GM12878 (cell line): ENCODE measurements at regions not wholly inside any gene's neighbourhood (a gene's known extent, or its start where the extent isn't known, plus 50 kb on each side); places are given as distances from the start of the nearest gene placed in this dataset.

Experiments used
- ATAC-seq: fragments of 200-7000 bp; cut with Tn5 transposase; 3 replicates; pipeline ENCODE4 v1.9.1; 2020; ENCODE audit warnings: mild to moderate bottlenecking, moderate library complexity
- BruUV-seq: library from RNA; stranded (reverse); fragments of 400-500 nt; replicated peaks from 2 replicates; lab custom pipeline; 2021; lab: Mats Ljungman, UMichigan
- CTCF ChIA-PET: fragments of 300-600 bp; sonication (Branson Sonifier 250); formaldehyde crosslinking; extraction: SDS; loops from one replicate; lab custom pipeline; 2021; ENCODE audit warnings: inconsistent platforms; lab: Yijun Ruan, JAX
- POLR2A ChIA-PET: fragments of 350-600 bp; formaldehyde crosslinking; extraction: SDS; loops from one replicate; lab custom pipeline; 2021; ENCODE audit warnings: inconsistent platforms; lab: Charles Lee
- RAD21 ChIA-PET: fragments of 300-600 bp; sonication (Branson Sonifier 250); formaldehyde crosslinking; loops from one replicate; lab custom pipeline; 2023; ENCODE audit warnings: antibody characterized with exemption; ENCODE audit not compliant: unreplicated experiment; lab: Charles Lee
- SMC1A ChIA-PET: fragments of 300-600 bp; sonication (Branson Sonifier 250); formaldehyde crosslinking; loops from one replicate; lab custom pipeline; 2023; ENCODE audit not compliant: unreplicated experiment, uncharacterized antibody; lab: Charles Lee
- DNase-seq: peaks from one replicate; pipeline ENCODE4 v3.0.0-alpha.2; 2011; ENCODE audit warnings: low read depth, low spot score
- FAIRE-seq: peaks from 3 replicates; lab custom pipeline; 2011; peaks lifted over from hg19 to GRCh38; lab: Jason Lieb, UNC
- H2AFZ ChIP-seq: 2 replicates; pipeline ENCODE4 v1.6.0; 2011; ENCODE audit warnings: low read depth, low read length, control low read depth; ENCODE audit not compliant: control insufficient read depth
- H3K27ac ChIP-seq: 2 replicates; pipeline ENCODE4 v1.5.1; 2011; ENCODE audit warnings: control low read depth; ENCODE audit not compliant: control insufficient read depth, insufficient read depth
- H3K27me3 ChIP-seq, 2 experiments: replicated peaks in 1 of 2; 2 replicates each; pipeline versions ENCODE4 v1.6.0 to v1.6.1; 2011; ENCODE audit warnings: low read length in 1 of 2; ENCODE audit not compliant: control insufficient read depth in 2 of 2, insufficient read depth in 2 of 2
- H3K36me3 ChIP-seq, 2 experiments: 2 replicates each; pipeline ENCODE4 v1.5.1; 2011; ENCODE audit warnings: low read length in 1 of 2; ENCODE audit not compliant: control insufficient read depth in 2 of 2, insufficient read depth in 2 of 2
- H3K4me1 ChIP-seq: 2 replicates; pipeline ENCODE4 v1.6.1; 2011; ENCODE audit warnings: mild to moderate bottlenecking, low read length, moderate library complexity, mixed read lengths; ENCODE audit not compliant: control insufficient read depth, insufficient read depth
- H3K4me2 ChIP-seq: 2 replicates; pipeline ENCODE4 v1.6.0; 2011; ENCODE audit warnings: control low read depth; ENCODE audit not compliant: control insufficient read depth, insufficient read depth
- H3K4me3 ChIP-seq: fragments of 200-600 bp; sonication (generic); 2 replicates; pipeline ENCODE4 v1.5.1; 2016
- H3K79me2 ChIP-seq: 2 replicates; pipeline ENCODE4 v1.6.0; 2011; ENCODE audit warnings: low read length; ENCODE audit not compliant: control insufficient read depth, insufficient read depth
- H3K9ac ChIP-seq: 2 replicates; pipeline ENCODE4 v1.8.0; 2011; ENCODE audit warnings: low read length, control low read depth, mixed read lengths; ENCODE audit not compliant: control insufficient read depth, insufficient read depth
- H3K9me3 ChIP-seq: replicated peaks from 3 replicates; pipeline ENCODE4 v1.5.1; 2011; ENCODE audit warnings: mild to moderate bottlenecking, low read length; ENCODE audit not compliant: control insufficient read depth, insufficient read depth
- H4K20me1 ChIP-seq: 2 replicates; pipeline ENCODE4 v1.6.0; 2011; ENCODE audit not compliant: control insufficient read depth, insufficient read depth
- CBX5 ChIP-seq: sonication (generic); IDR thresholded peaks from 2 replicates; pipeline ENCODE4 v1.6.1; 2016; ENCODE audit warnings: low read depth, moderate library complexity, mild to moderate bottlenecking, inconsistent platforms
- E2F4 ChIP-seq: IDR thresholded peaks from 2 replicates; pipeline ENCODE4 v1.6.1; 2012; ENCODE audit warnings: low read depth, low read length, improper control_type of control experiment
- FOXK2 ChIP-seq: fragments of 450-650 bp; IDR thresholded peaks from 2 replicates; pipeline ENCODE4 v1.6.1; 2017; ENCODE audit warnings: mild to moderate bottlenecking, moderate library complexity
- HDAC6 ChIP-seq: fragments of 200-600 bp; sonication (generic); IDR thresholded peaks from one replicate; pipeline ENCODE4 v1.8.0; 2017; ENCODE audit warnings: antibody characterized with exemption; ENCODE audit not compliant: unreplicated experiment
- IRF5 ChIP-seq: fragments of 450-650 bp; IDR thresholded peaks from 2 replicates; pipeline ENCODE4 v1.6.1; 2017; ENCODE audit warnings: borderline replicate concordance
- KDM1A ChIP-seq: fragments of 200-600 bp; sonication (generic); IDR thresholded peaks from 2 replicates; pipeline ENCODE4 v1.6.1; 2016; ENCODE audit warnings: borderline replicate concordance
- REST ChIP-seq: IDR thresholded peaks from 2 replicates; pipeline ENCODE4 v1.6.1; 2012; ENCODE audit warnings: mild to moderate bottlenecking, low read depth, low read length
- SMC3 ChIP-seq: IDR thresholded peaks from 2 replicates; pipeline ENCODE4 v1.6.1; 2011; ENCODE audit warnings: low read length, improper control_type of control experiment, borderline replicate concordance
- TBL1XR1 ChIP-seq: IDR thresholded peaks from 2 replicates; pipeline ENCODE4 v1.6.1; 2012; ENCODE audit warnings: low read depth, low read length, improper control_type of control experiment
- TCF7 ChIP-seq: IDR thresholded peaks from 2 replicates; pipeline ENCODE4 v1.6.1; 2014; ENCODE audit warnings: antibody characterized with exemption, borderline replicate concordance
- USF1 ChIP-seq: IDR thresholded peaks from 2 replicates; pipeline ENCODE4 v1.6.1; 2011; ENCODE audit warnings: borderline replicate concordance, low read depth, mild to moderate bottlenecking, moderate library complexity, mixed read lengths, low read length; ENCODE audit not compliant: insufficient read depth; ENCODE audit errors: extremely low read length
- ZBTB40 ChIP-seq: fragments of 450-650 bp; IDR thresholded peaks from 2 replicates; pipeline ENCODE4 v1.6.1; 2016; ENCODE audit warnings: mild to moderate bottlenecking, moderate library complexity, borderline replicate concordance
- ZSCAN29 ChIP-seq: fragments of 450-650 bp; IDR thresholded peaks from 2 replicates; pipeline ENCODE4 v1.6.1; 2017; ENCODE audit warnings: mild to moderate bottlenecking, moderate library complexity
- WGBS: methylation state at CpG from one replicate; pipeline ENCODE4 v1.1.6; 2016; ENCODE audit warnings: low lambda C conversion rate; ENCODE audit not compliant: insufficient replicate concordance, insufficient coverage; ENCODE audit errors: missing lambda C conversion rate; 5-methylcytosine and 5-hydroxymethylcytosine counted together
- in situ Hi-C: fragments of 300-500 bp; cut with MboI; formaldehyde crosslinking; loops from 9 replicates; pipeline ENCODE4 v1.14.3; 2018; ENCODE audit warnings: mixed read lengths
- intact Hi-C: fragments of 100-400 bp; cut with micrococcal nuclease; formaldehyde crosslinking; loops from one replicate; pipeline ENCODE4 v1.14.2; 2022; ENCODE audit not compliant: unreplicated experiment

- intact Hi-C loops (no loop called here), in situ Hi-C loops (no loop called here)
- RAD21 ChIA-PET, result no interaction called here
- POLR2A ChIA-PET, result no interaction called here
- Histone ChIP-seq H4K20me1 (no peaks in the 10 kb centered on the region), H3K4me3 (no peak overlapping the region), H3K36me3 (no peaks in the 10 kb centered on the region), H3K27me3 (no peaks in the 10 kb centered on the region; a peak in 1 of 4 replicates), H3K9ac (no peak overlapping the region), H3K9me3 (no peaks in the 10 kb centered on the region), H3K79me2 (no peaks in the 10 kb centered on the region), H2AFZ (no peak overlapping the region), H3K4me1 (no peaks in the 10 kb centered on the region), H3K4me2 (no peak overlapping the region), H3K27ac (no peak overlapping the region)
- CTCF ChIA-PET, result interaction anchor here (0.9 kb wide), 1 partner anchor 8 kb away, joined by 3 read pairs; no protein-coding TSS in a partner anchor
- SMC1A ChIA-PET, result interaction anchor here (1.1 kb wide), 1 partner anchor 8 kb away, joined by 4 read pairs; no protein-coding TSS in a partner anchor
- DNase-seq (no peak), FAIRE-seq (no peak), ATAC-seq (no peak)
- WGBS, result 6% methylated on average over 2 of the region's 2 CpGs
- no TSS peak for BruUV-seq
- no peak for TF ChIP-seq HDAC6
- no peak for TF ChIP-seq SMC3
- no peak for TF ChIP-seq TBL1XR1
- TF ChIP-seq REST, result no peak
- TF ChIP-seq E2F4, result no peak
- no peak for TF ChIP-seq CBX5
- TF ChIP-seq ZSCAN29, result no peak
- TF ChIP-seq KDM1A, result no peak
- TF ChIP-seq TCF7, result no peak
- no peak for TF ChIP-seq USF1
- TF ChIP-seq FOXK2, result no peak
- no peak for TF ChIP-seq IRF5
- no peak for TF ChIP-seq ZBTB40
Observed at GRCh38 chr3:151612115-151612514, 121.6 kb upstream of the AADACL2 start.
